Activated T-helper 17 cell treated with anti-CD3 and anti-CD28 coated beads, Interleukin-2, amount 50 U/mL, for 72 hours (primary cell): ENCODE measurements at regions not wholly inside any gene's neighbourhood (a gene's known extent, or its start where the extent isn't known, plus 50 kb on each side); places are given as distances from the start of the nearest gene placed in this dataset.

ENCODE experiments used
- ATAC-seq: fragments of 150-1000 bp; cut with Tn5 transposase; replicated peaks from 2 replicates; pipeline ENCODE4 v1.10.0; 2021; ENCODE audit warnings: mild to moderate bottlenecking, moderate library complexity
- H3K27ac Mint-ChIP-seq: one replicate; pipeline ENCODE4 v1.8.0; 2022; ENCODE audit warnings: mixed read lengths
- H3K27me3 Mint-ChIP-seq: one replicate; pipeline ENCODE4 v1.8.0; 2022; ENCODE audit warnings: mixed read lengths
- H3K36me3 Mint-ChIP-seq: one replicate; pipeline ENCODE4 v1.8.0; 2022; ENCODE audit warnings: low read depth, mild to moderate bottlenecking, mixed read lengths
- H3K4me1 Mint-ChIP-seq: one replicate; pipeline ENCODE4 v1.8.0; 2022; ENCODE audit warnings: mixed read lengths
- H3K4me3 Mint-ChIP-seq: one replicate; pipeline ENCODE4 v1.8.0; 2022; ENCODE audit warnings: mild to moderate bottlenecking, mixed read lengths
- H3K9me3 Mint-ChIP-seq: one replicate; pipeline ENCODE4 v1.8.0; 2022; ENCODE audit warnings: mixed read lengths

GRCh38 chr18:66761166-66761565 lies 157.3 kb upstream of the CDH19 start:
- Mint-ChIP-seq H3K27ac (no peak overlapping the region), H3K27me3 (no peaks in the 10 kb centered on the region), H3K36me3 (no peaks in the 10 kb centered on the region), H3K9me3 (peaks cover 3% of the 10 kb centered on the region), H3K4me3 (no peak overlapping the region), H3K4me1 (no peaks in the 10 kb centered on the region)
- ATAC-seq = no peak

DNA sequence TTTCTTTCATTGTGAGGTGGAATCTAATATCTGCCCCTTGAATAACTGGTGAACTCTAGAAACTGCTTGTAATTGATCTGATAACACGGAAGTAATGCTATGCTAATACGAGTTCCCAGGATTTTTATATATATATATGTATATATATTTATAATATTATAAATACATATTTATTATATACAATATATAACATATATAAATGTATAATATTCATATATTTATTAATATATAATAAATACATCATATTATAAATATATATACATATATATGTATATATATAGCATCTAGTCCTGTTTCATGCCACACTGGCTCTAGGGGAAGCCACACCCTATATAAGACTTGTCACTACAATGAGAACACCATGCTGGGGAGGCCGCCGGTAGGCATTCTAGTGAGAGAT lies 156.7 kb upstream of the CDH19 start:
- peaks cover 3% of the 10 kb centered on the region for H3K9me3 Mint-ChIP-seq
- H3K4me3 Mint-ChIP-seq = no peak overlapping the region
- no peaks in the 10 kb centered on the region for H3K36me3 Mint-ChIP-seq
- ATAC-seq = no peak
- no peaks in the 10 kb centered on the region for H3K27me3 Mint-ChIP-seq
- no peak overlapping the region for H3K27ac Mint-ChIP-seq
- H3K4me1 Mint-ChIP-seq = no peaks in the 10 kb centered on the region

- Mint-ChIP-seq H3K36me3 (no peaks in the 10 kb centered on the region), H3K4me1 (no peaks in the 10 kb centered on the region), H3K9me3 (peaks cover 3% of the 10 kb centered on the region), H3K27me3 (no peaks in the 10 kb centered on the region), H3K27ac (no peak overlapping the region), H3K4me3 (no peak overlapping the region)
- no peak for ATAC-seq
These were observed 155.3 kb upstream of the CDH19 start for GRCh38 chr18:66759050-66759828.

DNA sequence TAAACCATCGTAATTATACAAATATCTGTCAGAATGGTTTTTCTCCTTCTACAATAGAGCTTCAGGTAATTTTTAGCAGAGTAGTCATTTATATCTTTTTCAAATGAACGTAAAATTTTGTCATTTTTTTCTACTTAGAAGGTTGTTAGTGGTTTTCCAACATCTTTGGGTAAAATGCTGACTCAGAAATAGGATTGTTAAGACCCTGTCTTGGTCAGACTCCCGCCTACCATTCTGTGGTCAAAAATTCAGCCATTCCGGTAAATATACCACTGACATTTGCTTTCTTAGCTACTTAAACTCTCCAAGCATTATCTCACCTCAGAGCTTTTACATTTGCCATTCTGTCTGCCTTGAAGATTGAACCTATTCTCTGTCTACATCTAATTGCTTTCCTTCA lies 154.1 kb upstream of the CDH19 start:
- Mint-ChIP-seq H3K9me3 (peaks cover 3% of the 10 kb centered on the region), H3K36me3 (no peaks in the 10 kb centered on the region), H3K4me1 (no peaks in the 10 kb centered on the region), H3K27ac (no peak overlapping the region), H3K4me3 (no peak overlapping the region), H3K27me3 (no peaks in the 10 kb centered on the region)
- ATAC-seq = no peak

GRCh38 chr18:66754335-66754734 lies 150.4 kb upstream of the CDH19 start:
- Mint-ChIP-seq H3K4me1 (no peaks in the 10 kb centered on the region), H3K27me3 (no peaks in the 10 kb centered on the region), H3K27ac (no peak overlapping the region), H3K36me3 (no peaks in the 10 kb centered on the region), H3K4me3 (no peak overlapping the region), H3K9me3 (peaks cover 3% of the 10 kb centered on the region)
- no peak for ATAC-seq

GRCh38 chr18:66752733-66753132 lies 148.8 kb upstream of the CDH19 start:
- Mint-ChIP-seq H3K27me3 (no peaks in the 10 kb centered on the region), H3K36me3 (no peaks in the 10 kb centered on the region), H3K9me3 (peaks cover 3% of the 10 kb centered on the region), H3K4me3 (no peak overlapping the region), H3K27ac (no peak overlapping the region), H3K4me1 (no peaks in the 10 kb centered on the region)
- ATAC-seq = no peak

DNA sequence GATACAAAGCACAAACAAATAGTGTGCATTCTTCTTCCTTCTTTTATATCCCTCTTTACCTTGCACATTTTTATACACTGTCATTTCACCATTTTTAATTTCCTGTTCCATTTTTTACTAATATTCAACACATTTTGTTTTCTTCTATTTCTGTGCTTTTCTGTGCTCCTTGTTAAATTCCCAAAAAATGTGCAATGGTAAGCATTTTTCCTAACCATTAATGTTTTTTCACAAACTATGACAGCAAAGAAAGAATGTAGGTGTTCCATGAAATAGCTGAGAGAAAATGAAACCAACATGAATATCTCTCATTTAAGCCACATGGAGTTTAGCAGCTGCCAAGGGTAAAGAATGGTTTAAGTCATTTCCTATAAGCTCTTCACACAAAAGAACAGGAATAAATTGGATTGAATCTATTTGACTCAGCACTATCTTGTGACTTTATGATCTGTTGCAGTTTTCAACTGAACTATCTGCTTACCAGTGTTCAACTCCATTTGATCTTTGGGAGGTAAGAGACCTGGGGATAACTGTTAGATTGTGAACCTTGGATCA lies 145.7 kb upstream of the CDH19 start:
- Mint-ChIP-seq H3K36me3 (no peaks in the 10 kb centered on the region), H3K4me3 (no peak overlapping the region), H3K9me3 (no peaks in the 10 kb centered on the region), H3K27me3 (no peaks in the 10 kb centered on the region), H3K4me1 (no peaks in the 10 kb centered on the region), H3K27ac (no peak overlapping the region)
- no peak for ATAC-seq

- H3K27ac Mint-ChIP-seq = no peak overlapping the region
- H3K36me3 Mint-ChIP-seq = no peaks in the 10 kb centered on the region
- no peaks in the 10 kb centered on the region for H3K9me3 Mint-ChIP-seq
- H3K4me3 Mint-ChIP-seq = no peak overlapping the region
- no peak for ATAC-seq
- no peaks in the 10 kb centered on the region for H3K27me3 Mint-ChIP-seq
- no peaks in the 10 kb centered on the region for H3K4me1 Mint-ChIP-seq
These were observed 145.1 kb upstream of the CDH19 start for GRCh38 chr18:66749030-66749429.

DNA sequence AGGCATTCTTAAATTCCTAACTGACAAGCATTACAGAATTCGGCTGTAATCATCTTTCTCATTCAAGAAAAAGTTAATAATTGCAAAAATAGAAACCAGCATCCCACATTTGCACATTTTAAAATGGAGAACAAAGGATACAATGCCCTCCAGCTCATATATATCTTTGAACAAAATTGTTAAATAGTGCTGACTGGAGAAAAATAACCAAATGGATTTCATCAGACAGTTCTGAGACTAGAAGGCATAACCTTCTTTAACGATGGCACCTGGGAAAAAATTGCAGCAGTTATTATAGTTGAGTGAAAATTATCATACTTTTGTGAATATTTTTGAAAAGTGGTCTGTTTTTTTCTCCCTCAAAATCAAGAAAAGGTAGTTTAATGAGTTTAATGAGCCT lies 138.9 kb upstream of the CDH19 start:
- no peaks in the 10 kb centered on the region for H3K27me3 Mint-ChIP-seq
- H3K4me3 Mint-ChIP-seq = no peak overlapping the region
- no peaks in the 10 kb centered on the region for H3K4me1 Mint-ChIP-seq
- peaks cover 4% of the 10 kb centered on the region for H3K9me3 Mint-ChIP-seq
- no peak overlapping the region for H3K27ac Mint-ChIP-seq
- ATAC-seq = no peak
- H3K36me3 Mint-ChIP-seq = no peaks in the 10 kb centered on the region

- Mint-ChIP-seq H3K36me3 (no peaks in the 10 kb centered on the region), H3K4me1 (no peaks in the 10 kb centered on the region), H3K27ac (no peak overlapping the region), H3K9me3 (peaks cover 10% of the 10 kb centered on the region), H3K4me3 (no peak overlapping the region), H3K27me3 (no peaks in the 10 kb centered on the region)
- ATAC-seq = no peak
These were observed 132.0 kb upstream of the CDH19 start for GRCh38 chr18:66735933-66736332.

- no peak overlapping the region for H3K27ac Mint-ChIP-seq
- no peak overlapping the region for H3K4me3 Mint-ChIP-seq
- H3K36me3 Mint-ChIP-seq = no peaks in the 10 kb centered on the region
- H3K4me1 Mint-ChIP-seq = no peaks in the 10 kb centered on the region
- H3K27me3 Mint-ChIP-seq = no peaks in the 10 kb centered on the region
- no peak for ATAC-seq
- peaks cover 5% of the 10 kb centered on the region for H3K9me3 Mint-ChIP-seq
These were observed 130.6 kb upstream of the CDH19 start for GRCh38 chr18:66734451-66734850.

DNA sequence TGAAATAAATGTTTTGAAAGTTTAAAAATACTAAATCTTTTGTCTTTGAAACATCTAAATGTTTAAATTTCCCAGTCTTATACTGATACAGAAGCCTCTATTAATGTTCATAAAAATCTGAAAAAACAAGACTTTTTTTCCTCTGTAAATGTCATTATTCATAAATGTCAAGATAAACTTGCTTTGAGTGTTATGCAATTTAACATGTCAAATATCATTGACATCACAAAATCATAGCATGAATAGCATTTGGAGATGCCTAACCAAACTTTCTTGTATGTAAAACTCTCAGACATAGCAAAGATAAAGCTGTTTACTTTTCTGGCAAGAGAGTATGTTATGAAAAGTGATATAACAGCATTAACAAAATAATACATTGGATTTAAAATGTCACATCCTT lies 128.0 kb upstream of the CDH19 start:
- no peaks in the 10 kb centered on the region for H3K4me1 Mint-ChIP-seq
- no peaks in the 10 kb centered on the region for H3K36me3 Mint-ChIP-seq
- ATAC-seq = no peak
- H3K4me3 Mint-ChIP-seq = no peak overlapping the region
- H3K9me3 Mint-ChIP-seq = peaks cover 5% of the 10 kb centered on the region
- H3K27ac Mint-ChIP-seq = no peak overlapping the region
- no peaks in the 10 kb centered on the region for H3K27me3 Mint-ChIP-seq

GRCh38 chr18:66729442-66730239 lies 125.8 kb upstream of the CDH19 start:
- Mint-ChIP-seq H3K36me3 (no peaks in the 10 kb centered on the region), H3K4me1 (no peaks in the 10 kb centered on the region), H3K4me3 (no peak overlapping the region), H3K27ac (no peak overlapping the region), H3K27me3 (no peaks in the 10 kb centered on the region), H3K9me3 (no peaks in the 10 kb centered on the region)
- ATAC-seq = no peak

- Mint-ChIP-seq H3K9me3 (peaks cover 3% of the 10 kb centered on the region), H3K27me3 (no peaks in the 10 kb centered on the region), H3K36me3 (no peaks in the 10 kb centered on the region), H3K27ac (no peak overlapping the region), H3K4me3 (no peak overlapping the region), H3K4me1 (no peaks in the 10 kb centered on the region)
- ATAC-seq = no peak
These were observed 125.1 kb upstream of the CDH19 start for GRCh38 chr18:66728951-66729350.

- H3K4me3 Mint-ChIP-seq = no peak overlapping the region
- H3K4me1 Mint-ChIP-seq = no peaks in the 10 kb centered on the region
- no peak overlapping the region for H3K27ac Mint-ChIP-seq
- no peak for ATAC-seq
- H3K36me3 Mint-ChIP-seq = no peaks in the 10 kb centered on the region
- no peaks in the 10 kb centered on the region for H3K27me3 Mint-ChIP-seq
- peaks cover 3% of the 10 kb centered on the region for H3K9me3 Mint-ChIP-seq
These were observed 124.1 kb upstream of the CDH19 start for GRCh38 chr18:66727991-66728390.
